ENCODE measurements at regions not wholly inside any gene's neighbourhood (a gene's known extent, or its start where the extent isn't known, plus 50 kb on each side); places are given as distances from the start of the nearest gene placed in this dataset.

DNA sequence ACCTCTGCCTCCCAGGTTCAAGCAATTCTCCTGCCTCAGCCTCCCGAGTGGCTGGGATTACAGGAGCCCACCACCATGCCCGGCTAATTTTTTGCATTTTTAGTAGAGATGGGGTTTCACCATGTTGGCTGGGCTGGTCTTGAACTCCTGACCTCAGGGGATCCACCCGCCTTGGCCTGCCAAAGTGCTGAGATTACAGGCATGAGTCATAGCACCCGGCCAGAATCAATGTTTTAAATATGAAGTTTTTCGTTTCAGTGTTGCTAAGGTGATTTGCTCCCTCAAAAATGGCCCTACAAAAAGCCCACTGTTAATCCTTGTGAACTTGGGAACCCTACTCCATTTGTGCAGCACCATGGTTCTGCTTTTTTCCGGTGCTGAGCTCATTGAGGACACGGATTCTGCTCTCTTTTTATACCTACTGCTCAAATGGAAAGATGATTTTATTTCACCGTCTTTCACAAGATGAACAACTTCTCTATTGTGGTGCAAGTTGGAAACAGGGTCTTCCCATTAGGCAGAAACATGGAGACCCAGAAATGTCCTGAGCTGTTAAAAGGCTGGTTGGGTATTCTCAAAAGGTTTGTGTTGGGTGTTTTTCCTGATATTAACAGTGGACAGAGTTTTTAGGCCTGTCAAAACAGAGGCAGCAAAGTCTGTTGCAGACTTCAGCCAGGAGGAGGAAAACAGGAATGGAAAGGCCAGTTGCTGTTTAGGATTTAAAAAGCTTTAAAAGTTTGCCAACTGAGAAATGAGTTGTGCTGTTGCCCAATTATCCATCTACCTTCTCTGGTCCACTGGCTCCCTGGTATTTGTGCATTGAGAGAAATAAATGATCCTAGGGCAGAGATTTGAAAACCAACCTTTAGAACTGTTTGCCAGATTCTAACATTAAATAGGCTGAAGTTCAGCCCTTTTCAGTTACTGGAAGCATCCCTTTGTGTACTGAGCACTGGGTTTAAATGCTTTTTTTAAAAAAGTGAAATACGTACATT, 85.8 kb downstream of the ATP23 start:
- ChIA-PET CTCF (no interaction called here), POLR2A (no interaction called here)
- Histone ChIP-seq H3K27me3 (ENCODE audit: control insufficient read depth, insufficient read depth, low read length) (no peaks in the 10 kb centered on the region), H3K36me3 (ENCODE audit: control insufficient read depth, insufficient read depth, low read length) (no peaks in the 10 kb centered on the region), H3K4me3 (ENCODE audit: low read depth, low read length) (no peak overlapping the region)
- TF ChIP-seq, protein P1, sequence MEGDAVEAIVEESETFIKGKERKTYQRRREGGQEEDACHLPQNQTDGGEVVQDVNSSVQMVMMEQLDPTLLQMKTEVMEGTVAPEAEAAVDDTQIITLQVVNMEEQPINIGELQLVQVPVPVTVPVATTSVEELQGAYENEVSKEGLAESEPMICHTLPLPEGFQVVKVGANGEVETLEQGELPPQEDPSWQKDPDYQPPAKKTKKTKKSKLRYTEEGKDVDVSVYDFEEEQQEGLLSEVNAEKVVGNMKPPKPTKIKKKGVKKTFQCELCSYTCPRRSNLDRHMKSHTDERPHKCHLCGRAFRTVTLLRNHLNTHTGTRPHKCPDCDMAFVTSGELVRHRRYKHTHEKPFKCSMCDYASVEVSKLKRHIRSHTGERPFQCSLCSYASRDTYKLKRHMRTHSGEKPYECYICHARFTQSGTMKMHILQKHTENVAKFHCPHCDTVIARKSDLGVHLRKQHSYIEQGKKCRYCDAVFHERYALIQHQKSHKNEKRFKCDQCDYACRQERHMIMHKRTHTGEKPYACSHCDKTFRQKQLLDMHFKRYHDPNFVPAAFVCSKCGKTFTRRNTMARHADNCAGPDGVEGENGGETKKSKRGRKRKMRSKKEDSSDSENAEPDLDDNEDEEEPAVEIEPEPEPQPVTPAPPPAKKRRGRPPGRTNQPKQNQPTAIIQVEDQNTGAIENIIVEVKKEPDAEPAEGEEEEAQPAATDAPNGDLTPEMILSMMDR (IDR thresholded peaks at IDR 0.05; ENCODE audit: insufficient read depth, low read depth, low read length) = no peak
- DNase-seq (ENCODE audit: low read depth) = no peak

DNA sequence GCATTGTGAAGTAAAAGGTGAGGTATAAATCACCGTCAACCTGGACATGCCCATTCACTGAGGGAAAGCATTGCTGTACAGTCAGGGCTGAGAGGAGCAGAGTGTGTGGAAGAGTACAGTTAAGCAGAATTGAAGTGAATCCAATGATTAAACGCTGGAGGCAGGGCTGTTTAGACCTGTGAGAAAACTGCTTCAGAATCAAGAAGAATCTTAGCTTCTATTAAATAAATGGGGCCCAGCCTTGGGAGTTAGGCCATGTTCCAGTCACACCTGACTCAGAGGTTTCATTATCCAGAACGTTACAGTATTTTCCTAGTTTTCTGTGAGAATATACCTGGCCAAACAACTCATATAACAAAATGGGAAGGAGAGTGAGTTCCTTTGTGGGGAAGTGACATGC, 86.9 kb downstream of the ATP23 start:
- TF ChIP-seq, protein P1 (IDR thresholded peaks at IDR 0.05; ENCODE audit: insufficient read depth, low read depth, low read length) = no peak
- ChIA-PET POLR2A (no interaction called here), CTCF (no interaction called here)
- H3K27me3 ChIP-seq (ENCODE audit: control insufficient read depth, insufficient read depth, low read length) = no peaks in the 10 kb centered on the region
- no peak overlapping the region for H3K4me3 ChIP-seq (ENCODE audit: low read depth, low read length)
- no peaks in the 10 kb centered on the region for H3K36me3 ChIP-seq (ENCODE audit: control insufficient read depth, insufficient read depth, low read length)
- DNase-seq (ENCODE audit: low read depth) = no peak

DNA sequence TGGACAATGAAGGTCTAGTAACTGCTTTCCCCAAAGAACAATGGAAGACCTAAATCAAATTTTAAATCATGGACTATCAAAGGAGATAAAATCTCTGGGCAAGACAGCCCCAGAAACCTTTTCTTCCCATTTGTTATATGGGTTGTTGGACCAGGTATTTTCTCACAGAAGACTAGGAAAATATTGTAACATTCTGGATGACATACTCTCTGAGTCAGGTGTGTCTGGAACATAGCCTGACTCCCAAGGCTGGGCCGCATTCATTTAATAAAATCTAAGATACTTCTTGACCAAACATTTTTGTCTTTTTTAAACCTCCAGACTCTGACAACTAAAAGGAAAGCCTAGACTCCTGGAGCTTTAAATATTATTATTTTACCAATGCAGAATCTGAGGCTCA, 87.9 kb downstream of the ATP23 start:
- no peak for DNase-seq (ENCODE audit: low read depth)
- no peak overlapping the region for H3K4me3 ChIP-seq (ENCODE audit: low read depth, low read length)
- no peaks in the 10 kb centered on the region for H3K36me3 ChIP-seq (ENCODE audit: control insufficient read depth, insufficient read depth, low read length)
- no peaks in the 10 kb centered on the region for H3K27me3 ChIP-seq (ENCODE audit: control insufficient read depth, insufficient read depth, low read length)
- ChIA-PET CTCF (no interaction called here), POLR2A (no interaction called here)
- TF ChIP-seq, protein P1 (IDR thresholded peaks at IDR 0.05; ENCODE audit: insufficient read depth, low read depth, low read length) = no peak

DNA sequence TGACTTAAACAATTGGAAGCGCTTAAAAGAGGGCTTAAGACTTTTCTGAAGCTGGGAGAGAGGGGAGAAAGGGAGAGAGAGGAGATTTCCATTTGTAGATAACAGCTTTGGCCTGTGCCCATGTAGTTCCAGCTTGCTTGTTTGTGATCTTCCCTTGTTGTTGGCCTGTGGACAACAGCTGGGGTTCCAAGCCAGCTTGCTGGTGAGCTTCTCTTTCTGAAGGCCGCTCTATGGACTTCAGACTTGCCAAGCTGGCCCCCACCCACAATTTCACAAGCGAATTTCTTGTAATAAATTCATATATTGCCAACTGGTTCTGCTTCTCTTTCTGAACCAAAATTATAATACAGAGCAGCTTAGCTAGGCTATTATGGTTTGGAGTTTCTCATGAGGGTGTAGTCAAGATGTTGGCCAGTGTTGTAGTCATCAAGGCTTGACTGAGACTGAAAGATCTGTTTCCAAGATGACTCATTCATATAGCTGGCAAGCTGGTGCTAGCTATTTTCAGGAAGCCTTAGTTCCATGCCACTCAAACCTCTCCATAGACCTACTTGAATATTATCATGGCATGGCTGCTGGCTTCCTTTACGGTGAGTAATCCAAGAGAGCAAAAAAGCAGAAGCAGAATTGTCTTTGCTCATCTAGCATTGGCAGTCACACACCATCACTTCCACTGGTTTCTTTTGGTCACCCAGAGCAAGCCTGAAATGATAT, 89.4 kb downstream of the ATP23 start:
- CTCF ChIA-PET = no interaction called here
- H3K36me3 ChIP-seq (ENCODE audit: control insufficient read depth, insufficient read depth, low read length) = no peaks in the 10 kb centered on the region
- POLR2A ChIA-PET = no interaction called here
- H3K4me3 ChIP-seq (ENCODE audit: low read depth, low read length) = no peak overlapping the region
- H3K27me3 ChIP-seq (ENCODE audit: control insufficient read depth, insufficient read depth, low read length) = no peaks in the 10 kb centered on the region
- TF ChIP-seq, protein P1 (IDR thresholded peaks at IDR 0.05; ENCODE audit: insufficient read depth, low read depth, low read length) = no peak
- DNase-seq (ENCODE audit: low read depth) = no peak

DNA sequence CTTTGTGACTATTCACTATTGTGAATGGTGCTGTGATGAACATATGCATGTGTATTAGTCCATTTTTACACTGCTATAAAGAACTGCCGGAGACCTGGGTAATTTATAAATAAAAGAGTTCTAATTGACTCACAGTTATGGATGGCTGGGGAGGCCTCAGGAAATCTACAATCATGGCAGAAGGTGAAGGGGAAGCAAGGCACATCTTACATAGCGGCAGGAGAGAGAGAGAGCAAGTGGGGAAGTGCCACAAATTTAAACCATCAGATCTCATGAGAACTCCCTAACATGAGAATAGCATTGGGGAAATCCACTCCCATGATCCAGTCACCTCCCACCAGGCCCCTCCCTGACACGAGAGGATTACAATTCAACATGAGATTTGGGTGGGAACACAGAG, 90.8 kb downstream of the ATP23 start:
- no peak for DNase-seq (ENCODE audit: low read depth)
- ChIA-PET CTCF (no interaction called here), POLR2A (no interaction called here)
- Histone ChIP-seq H3K36me3 (ENCODE audit: control insufficient read depth, insufficient read depth, low read length) (no peaks in the 10 kb centered on the region), H3K4me3 (ENCODE audit: low read depth, low read length) (no peak overlapping the region), H3K27me3 (ENCODE audit: control insufficient read depth, insufficient read depth, low read length) (no peaks in the 10 kb centered on the region)
- TF ChIP-seq, protein P1 (IDR thresholded peaks at IDR 0.05; ENCODE audit: insufficient read depth, low read depth, low read length) = no peak
